ENCODE measurements at regions not wholly inside any gene's neighbourhood (a gene's known extent, or its start where the extent isn't known, plus 50 kb on each side); places are given as distances from the start of the nearest gene placed in this dataset.

- TF ChIP-seq CTCF (conservative IDR thresholded peaks at IDR 0.05; ENCODE audit: low read length) (no peak), EZH2phosphoT487 (IDR thresholded peaks at IDR 0.05; ENCODE audit: borderline replicate concordance, low read depth, low read length) (no peak)
Measured at GRCh38 chr13:19069684-19070397, 111.8 kb downstream of the TUBA3C start.

Measured in OCI-LY7 (cell line).